ENCODE measurements at regions not wholly inside any gene's neighbourhood (a gene's known extent, or its start where the extent isn't known, plus 50 kb on each side); places are given as distances from the start of the nearest gene placed in this dataset.

- no peak overlapping the region for H3K4me3 ChIP-seq (ENCODE audit: low read depth, low read length)
- no peak for TF ChIP-seq CTCF (IDR thresholded peaks at IDR 0.05; ENCODE audit: low read depth, low read length)
These were observed 84.2 kb upstream of the ARMC2 start for GRCh38 chr6:108763931-108764579.

GRCh38 chr6:108764580-108764950 lies 83.7 kb upstream of the ARMC2 start:
- no peak for TF ChIP-seq CTCF (IDR thresholded peaks at IDR 0.05; ENCODE audit: low read depth, low read length)
- no peak overlapping the region for H3K4me3 ChIP-seq (ENCODE audit: low read depth, low read length)

GRCh38 chr6:108765495-108765894 lies 82.7 kb upstream of the ARMC2 start:
- TF ChIP-seq CTCF (IDR thresholded peaks at IDR 0.05; ENCODE audit: low read depth, low read length) = no peak
- H3K4me3 ChIP-seq (ENCODE audit: low read depth, low read length) = no peak overlapping the region

GRCh38 chr6:108766419-108766818 lies 81.8 kb upstream of the ARMC2 start:
- no peak for TF ChIP-seq CTCF (IDR thresholded peaks at IDR 0.05; ENCODE audit: low read depth, low read length)

GRCh38 chr6:108766886-108767285 lies 81.3 kb upstream of the ARMC2 start:
- TF ChIP-seq CTCF (IDR thresholded peaks at IDR 0.05; ENCODE audit: low read depth, low read length) = no peak

More at GRCh38 chr6:108766419-108766818, 81.8 kb upstream of the ARMC2 start:
- no peak overlapping the region for H3K4me3 ChIP-seq (ENCODE audit: low read depth, low read length)

GRCh38 chr6:108767418-108768165 lies 80.6 kb upstream of the ARMC2 start:
- TF ChIP-seq CTCF (IDR thresholded peaks at IDR 0.05; ENCODE audit: low read depth, low read length) = no peak
- H3K4me3 ChIP-seq (ENCODE audit: low read depth, low read length) = no peak overlapping the region

More at GRCh38 chr6:108766886-108767285, 81.3 kb upstream of the ARMC2 start:
- H3K4me3 ChIP-seq (ENCODE audit: low read depth, low read length) = no peak overlapping the region

- no peak for TF ChIP-seq CTCF (IDR thresholded peaks at IDR 0.05; ENCODE audit: low read depth, low read length)
- H3K4me3 ChIP-seq (ENCODE audit: low read depth, low read length) = no peak overlapping the region
These were observed 80.1 kb upstream of the ARMC2 start for GRCh38 chr6:108768166-108768555.

Measured in WI38 (cell line).